Astrocyte (in vitro differentiated cells and primary cell): ENCODE measurements at regions not wholly inside any gene's neighbourhood (a gene's known extent, or its start where the extent isn't known, plus 50 kb on each side); places are given as distances from the start of the nearest gene placed in this dataset.

Experiments used
- DNase-seq: peaks from one replicate; pipeline ENCODE4 v3.0.0-alpha.2; 2010; ENCODE audit warnings: low read depth
- FAIRE-seq: peaks from 2 replicates; lab custom pipeline; 2011; peaks lifted over from hg19 to GRCh38; lab: Jason Lieb, UNC
- H2AFZ ChIP-seq: 2 replicates; pipeline ENCODE4 v1.6.0; 2012; ENCODE audit warnings: low read depth, low read length, inconsistent platforms
- H3K27ac ChIP-seq: 2 replicates; pipeline ENCODE4 v1.5.1; 2011; ENCODE audit warnings: low read depth, low read length, inconsistent platforms
- H3K27me3 ChIP-seq: 2 replicates; pipeline ENCODE4 v1.6.0; 2011; ENCODE audit warnings: low read length, inconsistent platforms; ENCODE audit not compliant: insufficient read depth
- H3K36me3 ChIP-seq: 2 replicates; pipeline ENCODE4 v1.5.1; 2011; ENCODE audit warnings: low read length, inconsistent platforms; ENCODE audit not compliant: insufficient read depth
- H3K4me1 ChIP-seq: 2 replicates; pipeline ENCODE4 v1.5.1; 2011; ENCODE audit warnings: low read length, inconsistent platforms; ENCODE audit not compliant: insufficient read depth
- H3K4me2 ChIP-seq: 2 replicates; pipeline ENCODE4 v1.6.0; 2012; ENCODE audit warnings: low read length, inconsistent platforms
- H3K4me3 ChIP-seq: 2 replicates; pipeline ENCODE4 v1.5.1; 2011; ENCODE audit warnings: low read depth, mild to moderate bottlenecking, low read length, inconsistent platforms; ENCODE audit not compliant: insufficient read depth
- H3K79me2 ChIP-seq: 2 replicates; pipeline ENCODE4 v1.6.0; 2012; ENCODE audit warnings: mild to moderate bottlenecking, low read length, inconsistent platforms; ENCODE audit not compliant: insufficient read depth
- H3K9ac ChIP-seq: 2 replicates; pipeline ENCODE4 v1.6.0; 2012; ENCODE audit warnings: mild to moderate bottlenecking, low read length, inconsistent platforms
- H3K9me3 ChIP-seq: 2 replicates; pipeline ENCODE4 v1.5.1; 2012; ENCODE audit warnings: low read depth, mild to moderate bottlenecking, low read length, inconsistent platforms; ENCODE audit not compliant: insufficient read depth
- H4K20me1 ChIP-seq: 2 replicates; pipeline ENCODE4 v1.6.0; 2012; ENCODE audit warnings: low read length, inconsistent platforms; ENCODE audit not compliant: insufficient read depth
- H3K27ac Mint-ChIP-seq: one replicate; pipeline ENCODE4 v1.8.0; 2021; ENCODE audit warnings: mild to moderate bottlenecking, mixed read lengths; ENCODE audit not compliant: unreplicated experiment
- H3K27me3 Mint-ChIP-seq: one replicate; pipeline ENCODE4 v1.8.0; 2021; ENCODE audit warnings: low read depth, mixed read lengths; ENCODE audit not compliant: unreplicated experiment
- H3K36me3 Mint-ChIP-seq: one replicate; pipeline ENCODE4 v1.8.0; 2021; ENCODE audit warnings: low read depth, mixed read lengths; ENCODE audit not compliant: unreplicated experiment
- H3K4me1 Mint-ChIP-seq: one replicate; pipeline ENCODE4 v1.8.0; 2021; ENCODE audit warnings: low read depth, mixed read lengths; ENCODE audit not compliant: unreplicated experiment
- H3K4me3 Mint-ChIP-seq: one replicate; pipeline ENCODE4 v1.8.0; 2021; ENCODE audit warnings: mild to moderate bottlenecking, moderate library complexity, mixed read lengths; ENCODE audit not compliant: unreplicated experiment
- H3K9me3 Mint-ChIP-seq: one replicate; pipeline ENCODE4 v1.8.0; 2021; ENCODE audit warnings: mild to moderate bottlenecking, mixed read lengths; ENCODE audit not compliant: unreplicated experiment
- EZH2 ChIP-seq: IDR thresholded peaks from 2 replicates; pipeline ENCODE4 v1.6.1; 2012; ENCODE audit warnings: mild to moderate bottlenecking, low read length, inconsistent platforms; ENCODE audit not compliant: insufficient read depth
- TF ChIP-seq, protein P1 (sequence below): IDR thresholded peaks from 2 replicates; pipeline ENCODE4 v1.5.1; 2011; ENCODE audit warnings: low read depth, mild to moderate bottlenecking, inconsistent platforms, low read length, moderate library complexity; ENCODE audit not compliant: insufficient read depth

DNA sequence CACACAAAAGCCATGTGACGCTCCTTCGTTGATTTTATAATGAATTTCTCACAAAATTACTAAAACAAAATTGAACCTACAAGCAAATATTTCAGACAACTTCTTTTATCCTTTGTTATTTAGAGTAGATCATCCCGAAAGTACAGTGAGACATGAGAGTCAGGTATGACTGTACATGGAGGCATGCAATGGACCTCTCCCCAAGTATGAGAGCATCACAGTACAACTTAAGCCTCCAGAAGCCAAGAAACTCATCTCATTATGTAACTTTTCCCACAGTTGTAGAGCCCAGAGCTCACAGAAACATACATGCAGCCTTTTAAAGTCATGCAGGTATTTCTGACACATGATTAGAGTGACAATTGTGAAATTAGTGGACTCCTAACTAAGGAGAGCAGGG lies 167.7 kb downstream of the PAPSS1 start:
- Histone ChIP-seq H3K4me2 (no peak overlapping the region), H3K27ac (no peak overlapping the region), H3K9ac (no peak overlapping the region), H3K9me3 (no peaks in the 10 kb centered on the region), H3K36me3 (no peaks in the 10 kb centered on the region), H3K4me3 (no peak overlapping the region), H4K20me1 (no peaks in the 10 kb centered on the region), H3K79me2 (no peaks in the 10 kb centered on the region), H2AFZ (no peak overlapping the region), H3K4me1 (no peaks in the 10 kb centered on the region), H3K27me3 (no peaks in the 10 kb centered on the region)
- no peak for TF ChIP-seq EZH2
- TF ChIP-seq, protein P1, sequence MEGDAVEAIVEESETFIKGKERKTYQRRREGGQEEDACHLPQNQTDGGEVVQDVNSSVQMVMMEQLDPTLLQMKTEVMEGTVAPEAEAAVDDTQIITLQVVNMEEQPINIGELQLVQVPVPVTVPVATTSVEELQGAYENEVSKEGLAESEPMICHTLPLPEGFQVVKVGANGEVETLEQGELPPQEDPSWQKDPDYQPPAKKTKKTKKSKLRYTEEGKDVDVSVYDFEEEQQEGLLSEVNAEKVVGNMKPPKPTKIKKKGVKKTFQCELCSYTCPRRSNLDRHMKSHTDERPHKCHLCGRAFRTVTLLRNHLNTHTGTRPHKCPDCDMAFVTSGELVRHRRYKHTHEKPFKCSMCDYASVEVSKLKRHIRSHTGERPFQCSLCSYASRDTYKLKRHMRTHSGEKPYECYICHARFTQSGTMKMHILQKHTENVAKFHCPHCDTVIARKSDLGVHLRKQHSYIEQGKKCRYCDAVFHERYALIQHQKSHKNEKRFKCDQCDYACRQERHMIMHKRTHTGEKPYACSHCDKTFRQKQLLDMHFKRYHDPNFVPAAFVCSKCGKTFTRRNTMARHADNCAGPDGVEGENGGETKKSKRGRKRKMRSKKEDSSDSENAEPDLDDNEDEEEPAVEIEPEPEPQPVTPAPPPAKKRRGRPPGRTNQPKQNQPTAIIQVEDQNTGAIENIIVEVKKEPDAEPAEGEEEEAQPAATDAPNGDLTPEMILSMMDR, result no peak
- Mint-ChIP-seq H3K27me3 (no peaks in the 10 kb centered on the region), H3K27ac (no peak overlapping the region), H3K9me3 (peaks cover 2% of the 10 kb centered on the region), H3K36me3 (no peaks in the 10 kb centered on the region), H3K4me3 (no peak overlapping the region), H3K4me1 (no peaks in the 10 kb centered on the region)
- FAIRE-seq (no peak), DNase-seq (no peak)

DNA sequence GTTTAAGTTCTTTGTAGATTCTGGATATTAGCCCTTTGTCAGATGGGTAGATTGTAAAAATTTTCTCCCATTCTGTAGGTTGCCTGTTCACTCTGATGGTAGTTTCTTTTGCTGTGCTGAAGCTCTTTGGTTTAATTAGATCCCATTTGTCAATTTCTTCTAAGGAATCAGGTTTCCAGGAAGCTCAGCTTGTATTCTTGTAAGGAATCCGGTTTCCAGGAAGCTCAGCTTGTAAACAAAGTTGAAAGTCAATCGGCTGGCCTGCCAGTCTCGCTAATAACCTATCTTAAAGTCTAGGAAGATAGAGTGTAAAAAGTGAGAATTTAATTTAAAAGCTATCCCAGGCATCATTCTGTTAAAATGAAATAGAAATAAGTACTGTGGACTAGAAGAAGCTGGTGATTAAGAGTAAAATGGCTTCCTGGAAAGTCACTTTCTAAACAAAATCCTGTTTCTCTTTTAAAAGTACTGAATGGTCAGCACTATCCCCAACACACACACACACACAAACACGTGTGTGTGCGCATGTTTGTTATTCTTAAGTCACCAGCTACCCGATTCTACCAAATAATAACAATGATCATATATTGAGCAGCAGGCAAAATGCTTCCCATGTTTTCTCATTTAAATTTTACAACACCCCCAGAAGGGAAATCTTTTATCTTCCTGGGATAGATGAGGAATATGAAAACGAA lies 171.7 kb downstream of the PAPSS1 start:
- Histone ChIP-seq H3K4me3 (no peak overlapping the region), H3K4me2 (no peak overlapping the region), H3K79me2 (no peaks in the 10 kb centered on the region), H2AFZ (no peak overlapping the region), H3K9me3 (no peaks in the 10 kb centered on the region), H4K20me1 (no peaks in the 10 kb centered on the region), H3K9ac (no peak overlapping the region), H3K36me3 (no peaks in the 10 kb centered on the region), H3K4me1 (no peaks in the 10 kb centered on the region), H3K27ac (no peak overlapping the region), H3K27me3 (no peaks in the 10 kb centered on the region)
- no peak for FAIRE-seq
- DNase-seq, result peak; percentile 19
- peaks cover 2% of the 10 kb centered on the region for H3K9me3 Mint-ChIP-seq
- no peaks in the 10 kb centered on the region for H3K4me1 Mint-ChIP-seq
- no peak overlapping the region for H3K27ac Mint-ChIP-seq
- H3K36me3 Mint-ChIP-seq, result no peaks in the 10 kb centered on the region
- H3K4me3 Mint-ChIP-seq, result no peak overlapping the region
- no peak for TF ChIP-seq EZH2
- TF ChIP-seq, protein P1, result no peak
- no peaks in the 10 kb centered on the region for H3K27me3 Mint-ChIP-seq

DNA sequence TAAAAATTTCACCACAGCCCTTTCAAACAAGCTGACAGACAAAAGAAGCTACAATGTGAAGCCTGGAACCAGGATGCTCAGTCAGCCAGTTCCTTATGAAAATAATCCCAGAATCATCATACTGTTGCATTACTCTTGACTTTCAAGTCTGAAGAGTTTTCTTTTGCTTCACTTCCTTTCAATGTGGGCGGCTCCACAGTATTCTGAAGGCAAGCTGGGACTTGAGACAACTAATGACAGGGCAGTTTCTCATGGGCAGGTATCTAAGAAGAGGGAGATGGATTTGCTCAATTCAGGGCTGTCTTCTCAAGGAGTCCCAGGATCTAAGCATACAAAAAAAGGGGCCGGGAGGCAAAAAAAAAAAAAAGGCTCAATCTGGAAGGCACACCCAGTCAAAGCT lies 173.4 kb downstream of the PAPSS1 start:
- Histone ChIP-seq H3K27me3 (no peaks in the 10 kb centered on the region), H2AFZ (no peak overlapping the region), H3K9me3 (no peaks in the 10 kb centered on the region), H3K36me3 (no peaks in the 10 kb centered on the region), H3K79me2 (no peaks in the 10 kb centered on the region), H4K20me1 (no peaks in the 10 kb centered on the region), H3K9ac (no peak overlapping the region), H3K4me1 (no peaks in the 10 kb centered on the region), H3K4me3 (no peak overlapping the region), H3K4me2 (no peak overlapping the region), H3K27ac (no peak overlapping the region)
- Mint-ChIP-seq H3K9me3 (peaks cover 2% of the 10 kb centered on the region), H3K4me1 (no peaks in the 10 kb centered on the region), H3K4me3 (no peak overlapping the region), H3K27me3 (no peaks in the 10 kb centered on the region), H3K27ac (no peak overlapping the region), H3K36me3 (no peaks in the 10 kb centered on the region)
- DNase-seq (no peak), FAIRE-seq (no peak)
- TF ChIP-seq EZH2, result no peak
- TF ChIP-seq, protein P1, result no peak
